SU-DHL-6 (cell line): ENCODE measurements at regions not wholly inside any gene's neighbourhood (a gene's known extent, or its start where the extent isn't known, plus 50 kb on each side); places are given as distances from the start of the nearest gene placed in this dataset.

Experiments
- H2AFZ ChIP-seq: fragments of 200-600 bp; sonication (generic); 2 replicates; pipeline ENCODE4 v1.6.1; 2014; ENCODE audit warnings: low read depth, mild to moderate bottlenecking, moderate library complexity, mixed read lengths, antibody characterized with exemption, low read length; ENCODE audit not compliant: severe bottlenecking
- H3F3A ChIP-seq: fragments of 200-600 bp; shearing (Covaris generic); 2 replicates; pipeline ENCODE4 v1.6.0; 2016; ENCODE audit warnings: antibody characterized with exemption, mild to moderate bottlenecking; ENCODE audit not compliant: insufficient read depth
- H3K27ac ChIP-seq: fragments of 200-600 bp; sonication (generic); 2 replicates; pipeline ENCODE4 v1.5.1; 2016; ENCODE audit warnings: low read depth, mild to moderate bottlenecking, low read length, moderate library complexity, mixed read lengths
- H3K27me3 ChIP-seq: fragments of 200-600 bp; sonication (generic), shearing (Covaris generic); 2 replicates; pipeline ENCODE4 v1.6.0; 2014; ENCODE audit warnings: mild to moderate bottlenecking, low read length
- H3K36me3 ChIP-seq: fragments of 200-600 bp; sonication (generic); 2 replicates; pipeline ENCODE4 v1.6.1; 2014; ENCODE audit warnings: mild to moderate bottlenecking, low read length, mixed read lengths
- H3K4me2 ChIP-seq: fragments of 300-600, 200-600 bp; shearing (Covaris generic), sonication (generic); 2 replicates; pipeline ENCODE4 v1.6.0; 2014; ENCODE audit warnings: low read length, low read depth, mild to moderate bottlenecking; ENCODE audit not compliant: poor library complexity, severe bottlenecking
- H3K4me3 ChIP-seq: fragments of 200-600 bp; sonication (generic); 2 replicates; pipeline ENCODE4 v1.5.1; 2014; ENCODE audit warnings: antibody characterized with exemption, low read length, mild to moderate bottlenecking, mixed read lengths; ENCODE audit not compliant: insufficient read depth, poor library complexity, severe bottlenecking
- H3K79me2 ChIP-seq: fragments of 200-600 bp; sonication (generic); 2 replicates; pipeline ENCODE4 v1.6.1; 2014; ENCODE audit warnings: mild to moderate bottlenecking, low read length, moderate library complexity; ENCODE audit not compliant: insufficient read depth
- H3K9ac ChIP-seq: fragments of 200-600 bp; sonication (generic); 2 replicates; pipeline ENCODE4 v1.7.0; 2014; ENCODE audit warnings: mild to moderate bottlenecking, low read length
- H3K9me2 ChIP-seq: fragments of 200-600 bp; sonication (generic); replicated peaks from 2 replicates; pipeline ENCODE4 v1.6.1; 2014; ENCODE audit warnings: low read length; ENCODE audit not compliant: insufficient read depth
- H3K9me3 ChIP-seq: fragments of 200-600 bp; sonication (generic); 2 replicates; pipeline ENCODE4 v1.6.1; 2014; ENCODE audit warnings: low read length, mixed read lengths; ENCODE audit not compliant: insufficient read depth
- H4K20me1 ChIP-seq: fragments of 200-600 bp; sonication (generic); 2 replicates; pipeline ENCODE4 v1.6.1; 2014; ENCODE audit warnings: low read depth, mild to moderate bottlenecking, antibody characterized with exemption, low read length, moderate library complexity, mixed read lengths
- EZH2phosphoT487 ChIP-seq: fragments of 200-600 bp; sonication (generic), shearing (Covaris generic); conservative IDR thresholded peaks from 2 replicates; pipeline ENCODE4 v1.6.1; 2018; ENCODE audit warnings: mild to moderate bottlenecking, antibody characterized with exemption, low read length, moderate library complexity, mixed read lengths
- TF ChIP-seq, protein P1 (sequence below): fragments of 200-600 bp; sonication (generic); IDR thresholded peaks from one replicate; pipeline ENCODE4 v1.5.1; 2017; ENCODE audit warnings: antibody characterized with exemption, mild to moderate bottlenecking, low read length, moderate library complexity; ENCODE audit not compliant: insufficient read depth, poor library complexity, severe bottlenecking

DNA sequence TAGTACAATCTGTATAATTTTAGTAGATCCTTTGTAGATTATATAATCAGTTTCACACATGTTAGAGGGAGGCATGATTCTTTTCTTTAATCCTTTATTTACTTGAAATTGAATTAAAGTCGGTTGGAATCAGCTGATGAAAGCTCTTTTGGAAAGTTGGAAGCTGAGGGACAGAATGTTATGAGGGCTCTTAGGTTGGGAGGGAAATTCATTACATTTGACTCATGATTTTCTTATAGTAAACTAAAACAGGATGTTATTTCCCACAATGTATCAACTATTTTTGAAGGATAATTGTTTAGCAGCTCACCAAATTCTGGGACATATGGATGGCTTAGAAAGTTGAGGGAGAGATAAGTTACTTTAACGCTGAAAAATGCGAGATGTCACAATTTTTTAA is 52.7 kb upstream of the TMEFF2 start:
- no peaks in the 10 kb centered on the region for H4K20me1 ChIP-seq
- H3K9ac ChIP-seq, result no peak overlapping the region
- no peak overlapping the region for H3K27ac ChIP-seq
- no peaks in the 10 kb centered on the region for H3K27me3 ChIP-seq
- H3K79me2 ChIP-seq, result no peaks in the 10 kb centered on the region
- no peak overlapping the region for H3K4me3 ChIP-seq
- TF ChIP-seq EZH2phosphoT487, result no peak
- TF ChIP-seq, protein P1, sequence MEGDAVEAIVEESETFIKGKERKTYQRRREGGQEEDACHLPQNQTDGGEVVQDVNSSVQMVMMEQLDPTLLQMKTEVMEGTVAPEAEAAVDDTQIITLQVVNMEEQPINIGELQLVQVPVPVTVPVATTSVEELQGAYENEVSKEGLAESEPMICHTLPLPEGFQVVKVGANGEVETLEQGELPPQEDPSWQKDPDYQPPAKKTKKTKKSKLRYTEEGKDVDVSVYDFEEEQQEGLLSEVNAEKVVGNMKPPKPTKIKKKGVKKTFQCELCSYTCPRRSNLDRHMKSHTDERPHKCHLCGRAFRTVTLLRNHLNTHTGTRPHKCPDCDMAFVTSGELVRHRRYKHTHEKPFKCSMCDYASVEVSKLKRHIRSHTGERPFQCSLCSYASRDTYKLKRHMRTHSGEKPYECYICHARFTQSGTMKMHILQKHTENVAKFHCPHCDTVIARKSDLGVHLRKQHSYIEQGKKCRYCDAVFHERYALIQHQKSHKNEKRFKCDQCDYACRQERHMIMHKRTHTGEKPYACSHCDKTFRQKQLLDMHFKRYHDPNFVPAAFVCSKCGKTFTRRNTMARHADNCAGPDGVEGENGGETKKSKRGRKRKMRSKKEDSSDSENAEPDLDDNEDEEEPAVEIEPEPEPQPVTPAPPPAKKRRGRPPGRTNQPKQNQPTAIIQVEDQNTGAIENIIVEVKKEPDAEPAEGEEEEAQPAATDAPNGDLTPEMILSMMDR, result no peak
- no peak overlapping the region for H3K4me2 ChIP-seq
- no peaks in the 10 kb centered on the region for H3K9me2 ChIP-seq
- H2AFZ ChIP-seq, result no peak overlapping the region
- H3F3A ChIP-seq, result no peaks in the 10 kb centered on the region
- no peaks in the 10 kb centered on the region for H3K9me3 ChIP-seq
- no peaks in the 10 kb centered on the region for H3K36me3 ChIP-seq

DNA sequence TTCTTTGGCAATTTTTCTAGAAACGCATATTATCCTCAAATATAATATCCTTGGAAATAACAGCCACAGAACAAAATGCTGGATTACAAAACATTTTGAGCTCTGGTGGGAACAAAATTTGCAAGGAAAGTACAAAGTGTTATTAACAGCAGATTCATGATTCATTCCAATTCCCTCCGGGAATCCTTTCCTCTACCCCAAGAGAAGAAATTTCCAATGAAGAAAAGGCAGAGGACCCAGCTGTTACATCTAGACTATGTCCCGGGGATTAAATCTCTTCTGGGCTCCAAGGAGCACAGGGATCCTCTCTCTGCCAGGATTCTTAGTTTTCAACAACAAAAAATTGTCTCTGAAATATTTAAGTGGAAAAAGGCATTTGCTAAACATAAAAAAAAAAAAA is 51.6 kb upstream of the TMEFF2 start:
- no peaks in the 10 kb centered on the region for H3K9me3 ChIP-seq
- no peaks in the 10 kb centered on the region for H3K36me3 ChIP-seq
- no peak overlapping the region for H3K9ac ChIP-seq
- no peaks in the 10 kb centered on the region for H4K20me1 ChIP-seq
- TF ChIP-seq, protein P1, result no peak
- TF ChIP-seq EZH2phosphoT487, result no peak
- H3F3A ChIP-seq, result no peaks in the 10 kb centered on the region
- no peaks in the 10 kb centered on the region for H3K9me2 ChIP-seq
- H3K27ac ChIP-seq, result no peak overlapping the region
- H2AFZ ChIP-seq, result no peak overlapping the region
- H3K79me2 ChIP-seq, result no peaks in the 10 kb centered on the region
- H3K4me3 ChIP-seq, result no peak overlapping the region
- H3K4me2 ChIP-seq, result no peak overlapping the region
- no peaks in the 10 kb centered on the region for H3K27me3 ChIP-seq

DNA sequence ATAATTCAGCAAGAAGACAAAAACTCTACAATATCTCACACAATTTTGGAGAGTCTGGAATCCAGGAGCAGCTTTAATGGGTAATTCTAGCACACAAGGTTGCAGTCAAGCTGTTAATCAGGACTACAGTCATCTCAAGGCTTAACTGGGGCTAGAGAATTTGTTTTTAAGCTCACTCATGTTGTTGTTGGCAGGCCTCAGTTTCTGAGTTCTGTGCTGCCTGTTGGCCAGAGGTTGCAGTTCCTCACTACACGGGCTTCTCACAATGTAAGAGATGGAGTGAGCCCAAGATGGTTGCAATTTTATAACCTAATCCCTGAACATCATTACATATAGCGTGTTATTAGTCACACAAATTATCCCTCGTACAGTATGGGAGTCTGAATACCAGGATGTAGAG is 50.6 kb upstream of the TMEFF2 start:
- Histone ChIP-seq H3K4me3 (no peak overlapping the region), H3K27me3 (no peaks in the 10 kb centered on the region), H3K9me2 (no peaks in the 10 kb centered on the region), H3K79me2 (no peaks in the 10 kb centered on the region), H3K27ac (no peak overlapping the region), H3K4me2 (no peak overlapping the region), H3K36me3 (no peaks in the 10 kb centered on the region), H3K9me3 (no peaks in the 10 kb centered on the region), H2AFZ (no peak overlapping the region), H3K9ac (no peak overlapping the region), H3F3A (no peaks in the 10 kb centered on the region), H4K20me1 (no peaks in the 10 kb centered on the region)
- TF ChIP-seq, protein P1, result no peak
- TF ChIP-seq EZH2phosphoT487, result no peak
